ENCODE measurements at regions not wholly inside any gene's neighbourhood (a gene's known extent, or its start where the extent isn't known, plus 50 kb on each side); places are given as distances from the start of the nearest gene placed in this dataset.

DNA sequence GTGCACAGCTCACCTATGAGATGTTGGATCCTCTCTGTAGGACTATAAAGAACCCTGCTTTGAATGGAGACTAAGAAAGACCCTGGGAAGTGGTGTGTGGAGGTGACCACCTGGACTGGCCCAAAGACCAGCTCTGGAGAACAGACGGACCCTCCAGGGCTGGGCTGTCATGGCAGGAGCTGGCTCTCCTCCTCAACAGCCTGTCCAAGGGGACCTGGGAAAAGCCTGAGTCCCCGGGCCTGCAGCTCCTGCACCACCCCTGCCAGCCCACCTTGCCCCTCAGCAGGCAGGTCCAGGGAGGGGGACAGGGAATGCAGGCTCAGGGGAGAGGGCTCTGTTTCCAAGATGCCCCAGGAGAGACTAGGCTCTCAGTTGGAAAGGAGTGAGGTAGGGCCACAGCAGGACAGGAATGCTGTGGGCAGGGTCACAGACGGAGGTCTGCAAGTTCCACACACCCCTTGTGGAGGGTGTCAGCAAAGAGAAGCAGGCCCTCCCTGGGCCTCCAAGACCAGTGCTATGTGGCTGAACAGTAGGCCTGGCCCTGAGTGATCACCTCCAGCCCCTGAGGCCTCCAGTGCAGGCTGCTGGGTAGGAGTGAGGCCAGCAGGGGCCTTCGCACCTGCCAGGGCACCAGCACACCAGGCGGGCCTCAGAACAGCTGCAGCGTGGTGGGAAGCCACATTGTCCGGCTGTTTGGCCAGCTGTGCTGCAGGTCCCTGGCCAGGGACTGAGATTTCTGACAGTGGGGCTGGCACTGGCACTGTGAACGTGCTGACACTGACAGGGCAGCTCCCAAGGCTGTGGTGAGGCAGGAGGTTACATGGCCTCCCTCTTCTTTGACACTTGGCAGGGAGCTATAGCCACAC is 86.4 kb upstream of the OTOS start:
- DNase-seq (ENCODE audit: low spot score) = no peak

DNA sequence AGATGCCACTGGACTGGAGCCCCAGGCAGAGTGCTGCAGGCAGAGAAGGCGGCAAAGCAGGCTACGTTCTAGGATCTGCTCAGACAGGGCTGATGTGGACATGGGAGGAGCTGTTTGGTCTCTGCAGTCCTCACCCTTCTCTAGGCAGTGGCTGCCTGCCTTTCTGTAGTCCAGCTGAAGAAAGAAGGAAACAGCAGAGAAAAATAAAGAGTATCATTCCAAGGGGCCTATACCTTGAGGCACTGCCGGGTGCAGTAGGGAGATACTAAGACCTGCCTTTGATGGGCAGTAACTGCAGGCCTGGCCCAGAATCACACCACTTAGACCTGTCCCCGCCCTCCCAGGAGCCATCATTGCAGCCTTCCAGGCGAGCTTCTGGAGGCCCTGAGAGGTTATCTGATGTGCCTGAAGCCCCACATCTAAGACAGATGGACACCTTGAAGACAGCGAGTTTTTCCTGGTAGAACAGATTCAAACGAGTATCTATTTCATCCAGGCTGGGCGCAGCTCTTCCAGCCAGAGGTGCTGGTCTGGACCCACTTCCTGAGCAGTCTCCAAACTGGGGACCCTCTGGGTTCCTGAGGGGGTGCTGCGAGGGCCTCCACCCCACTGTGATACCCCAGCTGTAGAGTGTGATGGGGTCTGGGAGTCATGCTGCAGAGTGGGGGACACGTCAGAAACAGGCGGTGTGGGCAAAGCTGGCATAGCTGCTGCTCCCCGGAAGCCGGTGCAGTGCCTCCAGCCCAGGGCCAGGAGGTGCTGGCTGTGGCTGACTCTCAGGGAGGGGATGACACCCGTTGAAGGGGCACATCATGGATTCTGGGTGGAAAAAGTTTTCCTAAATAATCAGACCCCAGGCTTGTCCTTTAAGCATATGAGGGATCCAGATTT is 87.3 kb upstream of the OTOS start:
- no peak for DNase-seq (ENCODE audit: low spot score)

DNA sequence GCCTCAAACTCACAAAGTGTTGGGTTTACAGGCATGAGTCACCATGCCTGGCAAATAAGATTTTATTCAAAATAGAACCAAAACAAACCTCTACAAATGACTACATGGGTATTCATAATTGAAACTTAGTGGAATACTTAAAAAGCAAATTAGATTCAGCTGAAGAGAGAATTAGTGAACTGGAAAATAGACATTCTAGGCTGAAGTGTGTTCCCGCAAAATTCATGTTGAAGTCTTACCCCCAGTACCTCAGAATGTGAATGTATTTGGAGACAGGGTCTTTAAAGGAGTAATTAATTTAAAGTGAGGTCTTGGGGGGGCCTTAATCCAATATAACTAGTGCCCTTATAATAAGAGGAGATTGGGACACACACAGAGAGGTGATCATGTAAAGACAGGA is 88.5 kb upstream of the OTOS start:
- DNase-seq (ENCODE audit: low spot score) = no peak

DNA sequence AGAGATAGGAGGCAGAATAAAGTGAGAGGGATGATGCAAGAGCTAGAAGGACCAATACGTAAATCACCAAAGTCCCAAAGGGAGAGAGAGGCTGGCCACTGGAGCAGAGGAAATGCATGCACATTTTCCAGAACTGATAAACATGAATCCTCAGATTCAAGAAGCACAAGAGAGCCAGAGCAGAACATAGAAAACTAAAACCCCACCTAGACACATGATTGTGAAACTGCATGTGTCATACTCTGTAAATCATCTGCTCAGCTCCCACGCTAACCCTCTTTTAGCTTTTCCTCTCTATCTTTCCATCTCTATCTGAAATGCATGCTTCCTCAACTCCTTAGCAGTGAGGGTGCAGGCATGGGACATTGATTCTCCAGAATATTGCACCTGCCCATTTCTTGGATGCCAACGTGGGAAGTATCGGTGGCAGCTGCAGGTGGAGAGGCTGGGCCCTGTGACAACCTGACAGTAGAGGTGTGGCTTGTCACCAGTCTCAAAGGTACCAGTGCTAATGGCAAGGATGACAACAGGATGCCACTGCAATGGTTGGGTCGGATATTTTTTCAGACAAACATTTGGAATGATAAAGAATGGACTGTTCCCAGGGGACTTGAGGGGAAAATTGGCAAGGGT is 89.3 kb upstream of the OTOS start:
- DNase-seq (ENCODE audit: low spot score) = no peak

DNA sequence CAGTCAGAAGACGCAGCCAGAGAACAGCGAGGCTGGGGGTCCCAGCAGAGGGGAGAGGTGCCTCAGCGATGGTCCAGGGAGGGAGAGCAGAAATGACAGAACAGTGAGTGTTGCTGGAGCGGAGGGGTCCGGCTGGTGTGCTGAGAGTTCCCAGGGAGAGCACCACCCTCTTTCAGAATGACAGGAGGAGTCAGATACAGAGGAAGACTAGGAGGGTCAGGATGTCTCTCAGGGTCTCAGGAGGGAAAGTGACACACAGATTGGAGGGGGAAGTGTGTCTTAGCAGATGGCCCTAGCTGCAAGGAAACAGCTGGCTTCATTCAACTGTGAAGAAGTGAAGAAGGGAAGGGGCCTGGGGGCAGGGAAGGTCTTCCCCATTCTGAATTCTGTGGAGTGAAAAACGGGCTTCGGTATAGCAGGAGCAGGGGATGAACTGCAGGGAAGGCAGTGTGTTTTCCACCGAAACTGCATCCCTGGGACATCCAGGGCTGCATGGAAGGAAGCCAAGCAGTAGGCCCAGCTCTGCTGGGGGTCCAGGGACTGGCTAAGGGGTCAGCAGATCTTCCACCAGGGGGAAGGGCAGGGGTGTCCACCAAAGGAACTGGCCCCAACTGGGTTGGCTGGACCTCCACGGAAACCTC is 90.0 kb upstream of the OTOS start:
- no peak for DNase-seq (ENCODE audit: low spot score)

DNA sequence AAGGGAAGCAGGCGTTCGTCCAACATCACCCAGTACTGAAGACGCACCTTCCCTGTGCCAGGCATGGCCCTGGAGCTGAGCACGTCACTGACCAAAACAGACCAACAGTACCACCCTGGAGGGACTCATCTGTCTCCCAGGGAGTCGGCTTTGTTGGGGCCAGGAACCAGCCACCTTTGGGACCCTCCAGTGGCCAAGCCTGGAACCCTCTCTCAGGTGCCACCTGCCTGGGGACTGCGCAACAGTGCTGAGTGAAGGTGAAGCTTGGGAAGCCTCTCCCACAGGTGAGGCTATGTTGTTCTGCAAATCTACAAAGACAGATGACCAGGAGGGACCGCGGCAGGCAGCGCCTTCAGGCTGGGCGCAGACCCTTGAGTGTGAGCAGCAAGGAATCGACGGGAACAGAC is 91.4 kb upstream of the OTOS start:
- DNase-seq (ENCODE audit: low spot score) = no peak

DNA sequence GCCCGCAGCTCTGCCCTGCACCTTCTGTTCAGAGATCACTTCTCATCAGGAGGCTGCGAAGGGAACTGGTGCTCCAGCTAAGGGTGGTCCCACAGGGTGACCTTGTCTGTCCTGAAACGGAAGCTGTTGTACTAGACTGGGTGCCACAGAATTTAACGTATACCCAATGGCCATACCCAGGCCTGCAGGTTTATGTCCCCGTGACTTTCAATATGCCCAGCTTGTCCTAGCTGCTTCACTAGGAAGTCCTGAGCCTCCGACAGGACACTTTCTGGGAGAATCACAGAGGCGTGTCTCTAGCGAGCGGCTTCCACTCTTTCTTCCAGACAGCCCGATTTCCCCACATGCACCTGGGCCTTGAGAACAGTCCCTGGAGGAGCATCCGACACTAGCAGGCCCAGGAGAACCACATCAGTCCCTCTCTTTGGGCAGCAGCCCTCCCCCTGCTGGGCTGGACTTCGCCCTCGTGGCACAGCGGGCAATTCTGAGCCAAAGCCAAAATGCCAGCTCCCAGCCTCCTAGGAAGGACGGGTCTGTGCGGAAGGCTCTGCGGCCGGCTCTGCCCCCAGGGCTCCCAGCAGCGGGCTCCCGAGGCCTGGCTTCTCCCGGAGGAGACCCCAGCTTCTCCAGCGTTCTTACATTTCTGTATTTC is 91.9 kb upstream of the OTOS start:
- no peak for DNase-seq (ENCODE audit: low spot score)

DNA sequence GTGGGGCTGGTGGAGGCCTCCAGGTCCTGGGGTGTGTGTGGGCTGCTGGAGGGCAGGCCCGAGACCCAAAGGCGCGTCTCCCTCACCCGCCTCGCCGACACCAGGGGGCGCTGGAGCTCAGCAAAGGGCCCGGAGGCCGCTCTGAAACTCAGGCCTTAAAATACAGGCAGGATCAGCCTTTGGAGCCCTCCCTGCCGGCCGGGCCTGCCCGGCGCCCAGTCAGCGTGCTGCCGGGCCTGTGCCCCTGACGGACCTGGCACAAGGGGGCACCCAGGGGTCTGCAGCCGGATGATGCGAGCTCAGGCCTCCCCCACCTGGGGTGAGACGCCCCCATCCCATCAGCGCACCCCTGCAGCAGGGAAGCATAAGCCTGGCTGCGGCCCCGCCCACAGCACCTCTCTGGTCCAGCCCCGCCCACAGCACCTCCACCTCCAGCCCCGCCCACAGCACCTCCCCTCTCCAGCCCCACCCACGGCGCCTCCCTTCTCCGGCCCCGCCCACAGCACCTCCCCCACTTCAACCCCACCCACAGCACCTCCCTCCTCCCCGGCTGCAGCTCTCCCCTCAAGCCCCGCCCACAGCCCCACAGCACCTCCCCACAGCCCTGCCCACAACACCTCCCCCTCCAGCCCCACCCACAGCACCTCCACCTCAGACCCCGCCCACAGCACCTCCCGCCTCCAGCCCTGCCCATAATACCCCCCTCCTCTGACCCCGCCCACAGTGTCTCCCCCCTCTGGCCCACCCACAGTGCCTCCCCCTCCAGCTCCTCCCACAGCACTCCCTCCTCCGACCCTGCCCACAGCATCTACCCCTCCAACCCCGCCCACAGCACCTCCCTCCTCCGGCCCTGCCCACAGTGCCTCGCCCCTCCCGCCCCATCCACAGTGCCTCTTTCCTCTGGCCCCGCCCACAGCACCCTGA is 92.8 kb upstream of the OTOS start:
- DNase-seq (ENCODE audit: low spot score) = peak; percentile 79

DNA sequence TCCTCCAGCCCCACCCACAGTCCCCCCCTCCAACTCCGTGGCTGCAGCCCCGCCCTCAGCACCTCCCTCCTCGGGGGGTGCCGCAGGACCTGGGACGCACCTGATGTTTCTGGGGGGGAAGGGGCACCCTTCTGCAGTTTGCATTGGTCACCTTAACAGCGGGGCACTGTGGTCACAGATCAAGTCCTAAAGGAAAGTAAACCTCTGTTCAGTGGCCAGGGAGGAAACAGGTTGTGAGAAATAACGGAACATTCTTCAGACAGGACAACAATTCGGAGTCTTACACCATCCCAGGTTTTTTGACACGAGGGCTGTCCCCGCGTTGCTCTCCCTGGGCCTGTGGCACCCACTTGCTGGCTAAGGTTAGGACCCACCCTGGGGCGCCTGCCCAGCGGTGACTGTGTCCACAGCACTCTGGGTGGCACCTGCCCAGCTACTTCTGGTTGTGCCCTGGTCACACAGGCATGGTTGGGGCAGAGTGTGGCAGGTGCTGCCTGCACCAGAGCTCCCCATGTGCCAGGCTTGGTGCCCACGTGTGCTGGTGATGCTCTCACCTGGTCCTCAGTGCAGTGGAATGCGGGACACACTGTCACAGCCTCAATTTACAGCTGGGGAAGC is 93.5 kb upstream of the OTOS start:
- DNase-seq (ENCODE audit: low spot score) = no peak

DNA sequence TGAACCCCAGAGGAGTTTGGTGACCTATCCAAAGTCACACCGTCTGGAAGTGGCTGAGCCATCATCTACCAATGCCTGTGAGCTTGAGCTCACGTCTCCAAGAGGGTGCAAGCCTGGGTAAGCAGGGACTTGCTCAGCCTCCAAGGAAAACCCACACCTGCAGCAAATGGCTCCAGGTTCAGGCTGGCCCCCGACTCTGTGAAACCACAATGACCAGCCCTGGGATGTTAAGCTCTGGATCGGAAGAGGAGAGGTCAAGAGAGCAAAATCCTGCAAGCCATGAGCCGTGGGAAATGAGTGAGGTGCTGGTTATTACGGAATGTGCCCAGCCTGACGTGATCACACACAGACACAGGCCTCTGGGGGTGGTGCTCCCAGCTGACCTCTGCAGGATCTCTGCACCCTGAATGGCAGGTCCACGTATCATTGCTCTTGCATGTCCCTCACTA is 94.1 kb upstream of the OTOS start:
- DNase-seq (ENCODE audit: low spot score) = no peak

DNA sequence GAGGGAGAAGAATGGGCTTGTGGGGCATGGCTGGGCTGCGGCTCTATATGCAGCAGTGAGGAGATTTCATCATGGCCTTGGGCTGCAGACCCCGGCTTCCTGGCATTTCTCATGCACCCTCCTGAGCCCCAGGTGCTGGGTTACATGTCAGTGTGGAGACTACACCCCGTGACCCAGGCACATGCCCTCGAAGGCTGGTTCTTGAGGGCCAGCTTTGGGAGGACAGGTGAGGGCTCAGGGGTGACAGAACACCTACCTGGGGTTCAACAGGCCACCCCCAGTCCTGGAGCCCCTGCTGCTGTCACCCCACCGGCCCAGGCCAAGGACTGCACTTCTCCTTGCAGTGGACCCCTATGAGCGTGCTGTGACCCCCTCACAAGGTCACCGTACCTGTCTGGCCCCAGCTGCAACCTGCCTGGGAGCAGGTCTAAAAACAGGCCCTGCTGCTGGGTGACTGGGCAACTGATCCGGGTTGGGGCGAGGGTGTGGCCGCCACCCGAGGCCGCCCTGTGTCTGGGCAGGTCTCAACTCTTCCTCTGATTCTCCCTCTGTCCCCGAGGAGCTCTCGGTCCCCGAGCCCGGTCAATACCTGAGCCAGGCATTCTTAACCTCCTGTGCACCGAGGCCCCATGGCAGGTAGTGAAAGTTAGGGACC is 94.8 kb upstream of the OTOS start:
- DNase-seq (ENCODE audit: low spot score) = no peak

DNA sequence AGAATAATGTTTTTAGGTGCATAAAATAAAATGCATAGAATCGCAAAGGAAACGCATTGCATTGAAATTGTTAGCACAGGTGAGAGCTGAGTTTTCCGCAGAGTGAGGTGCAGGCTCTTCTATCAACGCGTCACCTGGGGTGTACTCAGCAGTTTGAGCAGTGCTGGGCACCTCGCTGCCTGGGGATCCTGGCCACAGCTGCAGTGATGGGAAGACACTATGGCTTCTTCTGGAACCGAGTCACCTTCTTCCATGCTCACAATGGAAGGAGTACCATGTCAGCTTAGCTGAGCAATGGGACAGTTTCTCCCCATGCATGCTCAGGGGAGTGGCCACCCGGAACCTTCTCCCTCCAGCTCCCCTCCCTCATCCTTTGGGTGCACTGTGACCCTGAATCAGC is 95.4 kb upstream of the OTOS start:
- DNase-seq (ENCODE audit: low spot score) = no peak

DNA sequence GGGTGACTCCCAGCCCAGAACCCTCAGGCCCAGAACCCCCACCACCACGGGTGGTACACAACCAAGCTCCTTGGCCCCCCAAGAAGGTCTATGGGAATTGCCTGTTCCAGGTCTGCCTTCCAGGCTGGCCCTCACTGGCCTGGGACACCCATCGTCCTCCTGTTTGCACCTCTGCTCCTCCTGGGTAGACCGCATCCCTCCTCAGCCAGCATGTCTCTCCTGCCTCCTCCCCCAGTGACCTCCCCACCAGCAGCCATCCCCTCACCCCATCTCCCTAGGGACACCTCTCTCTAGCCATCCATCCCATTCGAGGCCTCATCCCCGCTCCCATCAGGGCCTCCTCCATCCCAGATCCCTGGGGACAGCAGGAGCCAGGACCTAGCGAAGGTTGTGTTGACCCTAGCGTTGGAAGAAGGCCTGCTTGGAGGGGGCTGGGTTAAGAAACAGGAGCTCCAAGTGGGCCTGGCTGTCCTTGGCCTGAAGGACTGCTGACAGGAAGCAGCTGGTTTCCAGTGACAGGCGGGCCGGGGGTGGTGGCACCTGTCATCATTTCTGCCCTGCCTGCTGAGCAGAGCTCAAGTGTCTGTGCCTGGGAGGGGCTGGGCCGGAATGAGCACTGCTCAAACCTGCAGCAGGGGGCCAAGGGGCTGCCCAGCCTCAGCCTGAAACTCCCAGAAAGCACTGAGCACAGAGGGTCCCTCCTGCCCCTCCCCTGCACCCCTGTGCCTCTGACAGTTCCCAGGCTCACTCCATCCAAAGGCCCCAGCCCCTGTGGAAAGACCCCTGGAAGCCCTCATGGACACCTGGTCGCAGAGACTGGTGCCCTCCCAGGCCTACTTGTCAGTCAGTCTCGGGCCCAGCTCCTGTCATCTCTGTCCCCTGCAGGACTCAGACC is 96.0 kb upstream of the OTOS start:
- DNase-seq (ENCODE audit: low spot score) = no peak

DNA sequence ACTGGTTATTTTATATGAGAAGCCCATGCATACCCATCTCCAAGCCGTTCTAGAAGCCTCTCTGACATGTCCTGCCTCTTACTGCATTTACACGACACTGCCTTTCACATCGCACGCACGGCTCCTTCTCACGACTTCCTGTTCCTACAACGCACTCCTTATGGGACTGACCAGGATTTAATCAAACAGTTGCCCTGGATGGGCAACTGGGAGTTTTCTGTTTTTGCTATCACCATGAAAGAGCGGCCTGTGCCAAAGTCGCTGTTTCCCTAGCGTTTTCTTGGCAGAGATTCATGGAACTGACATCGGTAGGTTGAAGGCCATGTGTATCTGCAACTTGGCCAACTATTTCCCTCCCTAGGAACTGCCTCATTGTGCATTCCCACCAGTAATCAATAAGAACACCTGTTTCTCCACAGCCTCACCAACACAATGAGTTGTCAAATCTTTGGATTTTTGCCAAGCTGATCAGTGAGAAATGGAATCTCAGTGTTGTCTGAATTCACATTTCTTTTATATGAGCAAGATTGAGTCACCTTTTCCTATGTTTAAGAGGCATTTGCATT is 97.2 kb upstream of the OTOS start:
- no peak for DNase-seq (ENCODE audit: low spot score)

DNA sequence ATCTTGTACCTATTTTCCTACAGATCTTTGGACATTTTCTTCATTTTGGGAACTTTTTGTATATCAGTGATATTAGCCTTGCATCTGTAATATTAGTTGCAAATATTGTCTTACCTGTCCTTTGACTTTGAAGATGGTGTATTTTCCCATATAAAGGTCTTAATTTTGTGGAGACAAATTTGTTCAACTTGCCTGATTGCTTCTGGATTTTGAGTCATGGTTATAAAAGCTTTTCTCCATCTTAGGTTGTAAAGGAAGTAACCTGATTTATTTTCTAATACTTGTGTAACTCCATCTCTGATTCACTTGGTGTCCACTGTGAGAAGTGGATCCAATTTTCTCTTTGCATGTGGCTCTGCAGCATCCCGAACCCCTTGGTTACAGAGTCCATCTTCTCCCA is 97.7 kb upstream of the OTOS start:
- DNase-seq (ENCODE audit: low spot score) = no peak

DNA sequence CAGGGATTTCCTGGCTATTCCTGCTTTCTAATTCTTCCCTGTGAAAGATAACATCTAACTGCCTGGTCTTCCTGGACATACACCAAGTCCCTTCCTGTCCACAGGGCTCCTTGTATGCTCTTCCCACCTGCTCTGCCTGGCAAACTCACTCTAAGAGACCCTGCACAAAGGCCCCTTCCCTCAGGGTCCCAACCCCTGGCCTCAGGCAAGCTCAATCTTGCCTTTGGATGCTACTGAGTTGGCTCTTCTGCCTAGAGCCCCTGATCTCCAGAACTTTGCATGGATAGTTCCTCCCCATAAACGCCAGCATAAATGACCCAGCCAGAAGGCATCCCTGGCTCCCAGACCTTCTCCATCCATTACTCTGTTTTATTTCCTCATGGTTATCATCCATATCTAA is 98.3 kb upstream of the OTOS start:
- no peak for DNase-seq (ENCODE audit: low spot score)

DNA sequence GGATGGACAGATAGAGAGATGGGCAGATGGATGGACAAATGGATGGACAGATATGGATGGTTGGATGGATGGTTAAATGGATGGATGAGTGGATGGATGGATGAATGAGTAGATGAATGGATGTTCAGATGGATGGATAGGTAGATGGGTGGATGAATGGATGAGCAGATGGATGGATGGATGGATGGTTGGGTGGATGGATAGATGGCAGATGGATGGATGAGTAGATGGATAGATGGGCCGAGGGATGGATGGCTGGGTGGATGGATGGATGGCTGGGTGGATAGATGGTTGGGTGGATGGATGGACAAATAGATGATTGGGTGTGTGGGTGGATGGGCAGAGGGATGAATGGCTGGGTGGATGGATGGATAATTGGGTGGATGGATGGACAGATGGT is 98.9 kb upstream of the OTOS start:
- DNase-seq (ENCODE audit: low spot score) = no peak

Measured in LoVo (cell line).